AG09319 (cell line): ENCODE measurements at regions not wholly inside any gene's neighbourhood (a gene's known extent, or its start where the extent isn't known, plus 50 kb on each side); places are given as distances from the start of the nearest gene placed in this dataset.

Experiments
- DNase-seq: peaks from one replicate; pipeline ENCODE4 v3.0.0-alpha.2; 2010; ENCODE audit warnings: low read depth; ENCODE audit errors: extremely low read depth
- TF ChIP-seq, protein P1 (sequence below): IDR thresholded peaks from 2 replicates; pipeline ENCODE4 v1.5.1; 2011; ENCODE audit warnings: low read depth, mild to moderate bottlenecking, inconsistent platforms, low read length, moderate library complexity

DNA sequence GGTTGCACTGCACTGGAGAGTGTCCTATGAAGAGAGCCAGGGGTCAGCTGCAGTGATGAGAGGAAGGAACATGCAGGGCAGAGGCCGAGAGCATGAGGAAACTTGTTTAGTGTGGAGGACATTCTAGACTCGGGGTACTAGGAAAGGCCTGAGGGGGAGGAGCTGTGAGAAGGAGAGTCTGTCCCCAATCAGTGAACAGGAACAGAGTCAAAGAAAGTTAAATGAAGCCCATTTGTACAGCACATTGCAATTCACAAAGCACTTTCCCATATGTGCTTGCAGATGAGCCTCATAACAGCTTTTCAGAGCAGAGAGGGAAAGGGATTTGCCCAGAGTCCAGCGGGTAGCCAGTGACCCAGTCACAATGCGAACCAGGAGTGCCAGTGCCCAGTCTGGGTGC lies 83.4 kb downstream of the NAV1 start:
- TF ChIP-seq, protein P1, sequence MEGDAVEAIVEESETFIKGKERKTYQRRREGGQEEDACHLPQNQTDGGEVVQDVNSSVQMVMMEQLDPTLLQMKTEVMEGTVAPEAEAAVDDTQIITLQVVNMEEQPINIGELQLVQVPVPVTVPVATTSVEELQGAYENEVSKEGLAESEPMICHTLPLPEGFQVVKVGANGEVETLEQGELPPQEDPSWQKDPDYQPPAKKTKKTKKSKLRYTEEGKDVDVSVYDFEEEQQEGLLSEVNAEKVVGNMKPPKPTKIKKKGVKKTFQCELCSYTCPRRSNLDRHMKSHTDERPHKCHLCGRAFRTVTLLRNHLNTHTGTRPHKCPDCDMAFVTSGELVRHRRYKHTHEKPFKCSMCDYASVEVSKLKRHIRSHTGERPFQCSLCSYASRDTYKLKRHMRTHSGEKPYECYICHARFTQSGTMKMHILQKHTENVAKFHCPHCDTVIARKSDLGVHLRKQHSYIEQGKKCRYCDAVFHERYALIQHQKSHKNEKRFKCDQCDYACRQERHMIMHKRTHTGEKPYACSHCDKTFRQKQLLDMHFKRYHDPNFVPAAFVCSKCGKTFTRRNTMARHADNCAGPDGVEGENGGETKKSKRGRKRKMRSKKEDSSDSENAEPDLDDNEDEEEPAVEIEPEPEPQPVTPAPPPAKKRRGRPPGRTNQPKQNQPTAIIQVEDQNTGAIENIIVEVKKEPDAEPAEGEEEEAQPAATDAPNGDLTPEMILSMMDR: no peak
- no peak for DNase-seq

DNA sequence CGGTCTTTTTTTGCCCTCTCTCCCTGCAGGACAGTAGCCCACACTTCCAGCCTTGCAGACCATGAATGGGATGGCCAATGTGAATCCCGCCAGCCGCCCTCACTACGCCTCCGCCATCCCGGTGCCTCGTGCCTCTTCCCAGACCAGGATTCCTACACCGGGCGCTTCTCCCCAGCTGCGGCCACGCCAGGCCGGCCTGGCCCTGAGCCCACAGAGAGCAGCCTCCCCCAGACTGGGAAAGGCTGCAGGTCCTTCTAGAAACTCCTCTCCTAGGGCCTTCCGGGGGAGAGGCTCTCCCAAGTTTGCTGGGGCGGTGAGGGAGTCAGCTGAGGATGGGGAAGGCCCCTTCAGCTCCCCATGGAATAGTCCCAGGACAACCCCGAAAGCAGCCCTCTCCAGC lies 83.9 kb downstream of the NAV1 start:
- no peak for DNase-seq
- TF ChIP-seq, protein P1: no peak

DNA sequence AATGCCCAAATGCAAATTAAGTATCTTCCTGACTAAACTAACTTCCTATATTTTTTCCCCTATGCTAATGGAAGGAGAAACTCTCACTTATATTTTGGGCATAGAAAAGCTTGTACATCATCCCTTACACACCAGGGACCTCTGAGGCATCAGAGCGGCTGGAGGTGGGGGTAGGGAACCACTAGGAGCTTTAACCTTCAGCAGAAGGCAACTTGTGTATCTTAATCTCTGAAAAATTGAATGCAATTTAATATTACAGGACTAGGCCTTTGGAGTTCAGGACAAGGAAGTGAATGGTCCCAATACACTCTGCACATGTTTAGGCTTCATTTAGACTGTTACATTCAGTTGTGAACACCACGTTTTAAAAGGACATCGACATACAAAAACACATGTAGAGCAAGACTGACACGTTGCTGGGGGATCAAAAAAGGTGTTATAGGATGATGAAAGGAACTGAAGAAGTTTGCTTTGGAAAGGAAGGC lies 85.9 kb downstream of the NAV1 start:
- TF ChIP-seq, protein P1: no peak
- no peak for DNase-seq

DNA sequence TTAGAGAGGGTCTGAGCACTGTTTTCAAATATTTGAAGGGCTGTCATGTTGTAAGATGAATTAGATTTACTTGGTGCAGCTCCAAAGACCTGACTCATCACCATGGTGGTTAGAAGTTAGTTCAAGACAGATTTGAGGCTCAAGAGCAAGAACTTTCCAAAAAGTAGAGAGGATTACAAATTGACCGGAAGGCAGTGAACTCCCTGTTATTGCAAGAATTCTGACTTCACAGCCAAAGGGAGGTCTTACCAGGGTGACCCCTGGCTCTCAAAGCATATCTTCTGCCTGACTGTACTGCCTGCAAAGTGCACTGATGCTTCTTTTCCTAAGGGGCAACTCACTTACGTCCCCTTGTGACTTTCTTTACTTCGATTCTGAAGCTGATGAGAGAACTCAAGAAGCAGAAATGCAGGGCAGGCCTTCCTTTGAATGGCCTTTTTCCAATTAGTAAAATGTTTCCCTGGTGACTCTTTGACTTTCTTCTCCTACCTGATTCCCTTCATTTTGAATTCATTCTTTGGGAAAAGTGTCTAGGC lies 86.4 kb downstream of the NAV1 start:
- peak; percentile 91 for DNase-seq
- TF ChIP-seq, protein P1: peak; percentile 43

DNA sequence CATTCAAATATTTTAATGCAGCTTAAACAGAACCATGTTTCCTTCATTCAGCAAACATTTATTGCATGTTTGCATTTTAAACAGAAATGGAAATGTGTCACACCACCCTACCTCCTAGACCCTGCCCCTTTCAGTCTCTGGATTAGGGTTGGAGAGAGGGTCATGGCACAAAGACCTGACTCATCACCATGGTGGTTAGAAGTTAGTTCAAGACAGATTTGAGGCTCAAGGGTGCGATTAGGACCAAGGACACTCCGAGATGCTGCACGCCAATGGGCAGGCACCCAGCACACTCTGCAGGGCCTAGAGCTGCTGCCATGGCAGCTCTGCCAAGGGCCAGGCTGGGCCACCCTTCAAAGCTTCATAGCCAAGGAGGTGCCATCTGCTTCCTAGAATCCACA lies 86.9 kb downstream of the NAV1 start:
- TF ChIP-seq, protein P1: no peak
- DNase-seq: no peak

DNA sequence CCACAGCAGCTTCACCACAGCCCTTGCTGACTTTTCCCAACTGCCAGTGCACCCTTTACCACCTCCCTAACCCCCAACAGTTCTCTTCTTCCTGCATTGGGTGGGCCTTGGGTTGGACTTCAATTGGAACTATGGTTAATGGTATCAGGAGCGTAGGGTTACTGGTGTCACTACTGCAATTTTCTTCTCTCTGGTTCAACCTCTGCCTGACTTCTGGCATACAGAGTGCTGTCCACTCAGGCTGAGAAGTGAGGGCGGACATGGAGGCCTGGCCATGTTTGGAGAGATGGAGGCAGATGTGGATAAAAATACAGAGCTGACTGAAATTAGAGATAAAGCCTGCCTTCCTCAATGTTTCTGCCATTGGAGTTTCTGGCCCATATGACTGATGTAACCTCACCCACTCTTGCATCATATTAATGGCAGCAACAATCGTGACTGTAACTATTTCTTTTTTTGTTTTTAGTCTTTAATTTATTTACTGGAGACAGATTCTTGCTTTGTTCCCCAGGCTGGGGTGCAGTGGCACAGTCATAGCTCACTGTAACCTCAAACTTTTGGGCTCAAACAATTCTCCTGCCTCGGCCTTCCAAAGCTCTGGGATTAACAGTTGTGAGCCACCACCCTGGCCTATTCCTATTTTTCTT lies 87.8 kb downstream of the NAV1 start:
- TF ChIP-seq, protein P1: no peak

DNA sequence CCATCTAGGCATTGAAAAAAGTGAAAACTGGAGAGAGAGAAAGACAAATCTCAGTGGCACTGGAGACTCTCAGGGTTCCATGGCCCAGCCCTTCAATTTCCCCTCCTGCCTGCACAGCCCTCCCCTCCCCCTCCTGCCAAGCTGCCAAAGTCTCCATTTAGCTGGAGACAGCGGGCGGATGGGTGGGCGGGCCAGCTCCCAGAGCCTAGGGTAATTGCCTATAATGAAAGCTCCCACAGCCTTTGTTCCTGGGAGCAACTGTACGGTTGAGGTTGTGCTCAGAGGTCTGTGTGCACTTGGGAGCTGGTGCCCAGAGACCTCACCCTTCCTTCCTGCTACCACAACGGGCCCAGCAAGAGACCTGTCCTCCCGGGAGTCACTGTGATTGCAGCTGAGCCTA lies 89.6 kb downstream of the NAV1 start:
- TF ChIP-seq, protein P1: no peak
- no peak for DNase-seq

More for the DNA sequence above, 87.8 kb downstream of the NAV1 start:
- no peak for DNase-seq
